ENCODE measurements at regions not wholly inside any gene's neighbourhood (a gene's known extent, or its start where the extent isn't known, plus 50 kb on each side); places are given as distances from the start of the nearest gene placed in this dataset.

DNA sequence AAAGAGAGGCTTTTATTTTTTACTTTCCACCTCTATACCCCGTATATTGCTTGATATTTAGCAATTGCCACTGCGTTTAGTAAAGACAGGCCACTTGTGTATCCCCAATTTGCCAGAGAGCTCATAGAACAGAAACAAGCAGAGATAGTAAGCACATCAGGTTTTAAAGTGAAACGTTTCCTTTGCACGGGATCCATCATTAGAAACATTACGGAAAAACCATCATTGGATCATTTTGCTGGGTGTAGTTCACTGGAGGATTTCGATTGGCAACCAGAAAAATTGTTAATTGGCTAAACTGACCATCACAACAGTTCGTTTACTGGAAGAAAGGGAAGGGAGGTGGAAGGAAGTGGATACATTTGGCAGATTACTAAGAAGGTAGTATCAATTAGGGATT, 149.4 kb upstream of the STK32A start:
- TF ChIP-seq CTCF (IDR thresholded peaks at IDR 0.05) (no peak), POLR2AphosphoS5 (IDR thresholded peaks at IDR 0.05) (no peak), POLR2A (IDR thresholded peaks at IDR 0.05) (no peak)

Data from suprapubic skin (tissue), 4 donors.